Activated CD4-positive, CD25-positive, alpha-beta regulatory T cell treated with anti-CD3 and anti-CD28 coated beads, Interleukin-2, amount 50 U/mL, for 72 hours (primary cell): ENCODE measurements at regions not wholly inside any gene's neighbourhood (a gene's known extent, or its start where the extent isn't known, plus 50 kb on each side); places are given as distances from the start of the nearest gene placed in this dataset.
"Not testable (repeated sequence)": the region's sequence is repeated elsewhere in the genome, so short reads cannot be mapped to it uniquely, and the experiment has no call there.

Experiments used
- DNase-seq: peaks from one replicate; pipeline ENCODE4 v3.0.0; 2021

DNA sequence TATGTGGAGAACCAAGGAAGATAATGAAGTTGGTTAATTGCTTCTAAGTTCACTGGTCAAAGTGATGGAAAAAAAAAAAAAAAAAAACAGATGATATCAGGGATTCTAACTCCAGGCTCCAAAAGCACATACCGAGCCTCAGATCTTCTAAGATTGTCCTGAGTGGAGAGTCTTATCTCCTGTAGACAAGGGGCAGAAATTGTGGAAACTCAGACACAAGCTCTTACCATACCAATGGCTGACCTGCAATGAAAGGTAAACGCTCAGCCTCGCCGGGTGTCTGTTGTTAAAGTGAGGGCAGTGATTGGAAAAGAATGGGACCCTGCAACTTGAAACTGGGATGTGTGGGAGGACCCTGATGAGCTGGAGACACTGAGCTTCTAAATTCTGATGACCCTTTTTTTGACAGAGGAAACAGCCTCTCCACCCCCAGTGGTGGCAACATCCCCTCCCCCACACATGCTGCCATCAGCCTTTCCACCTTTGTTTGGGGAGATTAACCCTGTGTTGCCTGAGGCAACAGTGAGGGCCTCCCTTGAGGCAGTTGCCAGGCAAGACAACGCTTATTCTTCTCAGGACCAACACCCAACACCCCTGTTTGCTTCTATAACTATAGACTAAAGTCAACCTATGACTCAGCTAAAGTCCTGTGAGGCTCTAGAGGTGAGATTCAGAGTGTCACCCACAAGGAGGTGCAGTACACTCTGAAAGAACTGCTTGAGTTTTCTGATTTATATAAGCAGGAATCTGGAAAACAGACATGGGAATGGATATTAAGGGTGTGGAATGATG lies 154.0 kb downstream of the THBS2 start:
- no peak for DNase-seq

DNA sequence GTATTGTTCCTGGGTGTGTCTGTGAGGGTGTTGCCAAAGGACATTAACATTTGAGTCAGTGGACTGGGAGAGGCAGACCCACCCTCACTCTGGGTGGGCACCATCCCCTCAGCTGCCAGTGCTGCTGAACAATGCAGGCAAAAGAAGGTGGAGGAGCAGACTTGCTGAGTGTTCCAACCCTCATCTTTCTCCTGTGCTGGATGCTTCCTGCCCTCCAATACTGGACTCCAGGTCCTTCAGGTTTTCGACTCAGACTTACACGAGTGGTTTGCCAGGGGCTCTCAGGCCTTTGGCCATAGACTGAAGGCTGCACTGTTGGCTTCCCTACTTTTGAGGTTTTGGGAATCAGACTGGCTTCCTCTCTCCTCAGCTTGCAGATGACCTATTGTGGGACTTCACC lies 155.0 kb downstream of the THBS2 start:
- DNase-seq: not testable (repeated sequence)

DNA sequence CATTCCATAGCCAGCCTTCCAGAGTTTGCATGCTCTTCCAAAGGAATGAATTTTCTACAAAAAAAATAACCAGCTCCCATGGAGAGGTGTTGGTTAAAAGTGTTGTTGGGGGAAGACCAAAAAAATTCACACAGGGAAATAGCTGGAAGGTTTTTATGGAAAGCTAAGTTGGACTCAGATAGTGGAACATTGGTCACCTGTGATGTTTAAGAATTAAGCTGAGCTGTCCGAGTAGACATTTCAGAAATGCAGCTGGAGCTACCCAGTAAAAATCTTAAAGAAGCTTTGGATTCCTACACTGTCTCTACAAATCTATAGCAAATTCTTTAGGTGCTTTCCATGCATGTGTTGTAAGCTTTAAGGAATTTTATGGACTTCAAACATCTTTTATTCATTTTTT lies 155.5 kb downstream of the THBS2 start:
- no peak for DNase-seq

DNA sequence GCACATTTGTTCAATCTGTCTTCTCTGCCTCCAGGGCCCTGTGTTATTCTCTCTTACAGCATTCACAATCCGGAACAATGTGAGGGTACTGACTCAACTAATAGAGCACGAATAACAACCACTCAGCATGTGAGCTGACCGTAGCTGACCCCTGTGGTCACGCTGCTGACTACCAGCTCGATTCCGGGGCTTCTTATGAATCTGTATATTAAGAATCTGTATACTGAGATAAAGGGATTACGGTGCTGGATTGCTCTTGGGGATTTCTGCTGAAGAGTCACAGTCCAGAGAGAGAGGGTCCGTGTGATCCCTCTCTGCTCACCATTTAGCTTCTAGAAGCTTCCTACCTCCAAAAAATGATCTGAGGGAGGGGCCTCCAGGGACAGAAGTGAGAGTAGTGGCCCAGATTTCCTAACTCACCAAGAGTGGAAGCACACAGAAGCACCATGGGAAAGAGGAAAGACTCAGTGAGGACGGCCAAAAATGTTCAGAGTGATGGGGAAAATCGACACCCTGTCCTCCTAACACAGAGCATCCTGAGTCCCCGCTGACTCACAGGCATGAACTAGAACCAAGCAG lies 156.2 kb downstream of the THBS2 start:
- no peak for DNase-seq

DNA sequence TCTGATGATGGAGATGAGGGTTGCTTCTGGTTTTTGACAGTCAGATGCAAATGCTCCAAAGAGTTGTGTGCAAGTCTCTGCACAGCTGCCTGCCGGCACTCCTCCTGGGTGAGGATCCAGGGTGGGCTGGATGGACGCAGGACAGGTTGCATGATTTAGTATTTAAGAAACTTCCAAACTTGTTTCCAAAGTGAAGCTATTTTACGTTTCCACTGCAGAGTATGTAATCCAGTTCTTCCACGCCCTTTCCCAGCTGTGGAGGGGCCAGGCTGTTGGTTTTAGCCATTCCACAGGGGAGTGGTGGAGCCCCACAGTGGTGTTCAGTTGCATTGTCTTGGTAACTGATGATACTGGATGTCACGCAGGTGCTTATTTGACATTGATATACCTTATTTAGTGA lies 157.3 kb downstream of the THBS2 start:
- no peak for DNase-seq

DNA sequence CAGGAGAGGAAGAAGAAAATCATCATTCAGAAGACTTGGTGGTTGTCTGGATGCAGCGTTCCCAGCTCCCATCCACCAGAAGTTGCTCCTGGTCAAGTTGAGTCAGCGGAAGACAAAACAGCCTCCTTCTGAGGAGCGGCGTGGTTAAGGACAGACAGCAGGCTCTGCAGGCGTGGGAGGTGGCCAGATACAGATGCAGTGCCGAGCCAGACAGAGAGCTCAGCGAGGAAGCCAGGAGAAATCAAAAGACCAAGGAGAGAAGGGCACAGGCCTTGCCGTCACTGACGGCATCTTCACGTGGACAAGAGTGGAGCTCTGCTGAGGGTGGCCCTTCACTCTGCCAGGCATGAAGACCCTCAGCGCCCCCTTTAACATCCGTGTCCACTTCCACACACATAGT lies 158.5 kb downstream of the THBS2 start:
- DNase-seq: no peak

DNA sequence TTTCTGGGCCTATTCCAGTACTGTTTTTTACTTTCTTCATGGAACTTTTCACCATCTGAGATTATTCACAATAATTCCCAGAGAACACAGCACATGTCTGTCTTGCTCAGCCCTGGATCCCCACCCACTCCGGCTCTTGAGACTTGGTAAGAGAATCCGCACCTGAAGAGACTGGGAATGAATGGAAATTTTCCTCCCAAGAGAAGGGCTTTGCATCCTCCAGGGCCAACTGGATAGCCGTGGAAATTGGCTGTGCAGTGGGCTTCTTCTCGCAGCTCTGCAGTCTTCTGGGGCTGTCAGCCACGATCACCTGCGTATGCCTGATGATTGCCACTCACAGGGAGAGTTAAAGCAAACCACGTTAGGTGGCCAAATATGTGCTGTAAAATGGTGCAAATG lies 159.1 kb downstream of the THBS2 start:
- no peak for DNase-seq

DNA sequence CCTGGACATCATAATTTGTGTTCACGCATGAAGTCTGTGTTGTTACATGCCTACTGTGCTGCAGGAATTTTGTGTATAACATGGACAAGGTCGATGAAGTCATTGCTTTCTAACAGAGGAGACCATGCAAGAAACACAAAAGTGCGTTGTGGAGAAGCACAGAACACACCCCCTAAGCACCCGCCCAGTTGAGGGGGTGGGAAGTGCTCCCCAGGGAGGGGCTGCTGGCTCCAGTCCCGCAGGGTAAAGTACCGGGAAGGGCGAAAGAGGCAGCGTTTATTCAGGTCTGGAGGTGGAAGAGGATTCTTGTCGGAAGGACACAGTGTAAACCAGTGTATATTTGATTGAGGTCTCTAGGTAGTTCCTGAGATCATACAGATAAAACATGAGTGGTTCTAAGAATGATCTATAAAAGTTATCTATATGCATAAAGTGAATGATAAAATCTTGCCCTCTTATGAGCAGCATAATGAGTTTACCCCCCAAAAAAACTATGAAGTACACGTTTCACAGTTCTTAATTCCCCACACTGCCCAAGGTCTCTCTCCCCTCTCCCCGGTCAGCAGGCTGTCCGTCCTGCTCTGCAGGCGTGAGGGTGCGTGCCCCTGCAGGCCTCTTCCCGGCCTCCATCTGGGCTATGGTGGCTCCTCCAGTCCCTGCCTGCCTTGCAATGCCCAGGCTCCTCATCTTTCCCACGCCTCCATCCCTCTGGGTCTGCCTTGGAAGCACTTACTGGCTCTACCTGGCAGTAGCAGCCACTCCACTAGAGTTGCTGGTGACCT lies 159.7 kb downstream of the THBS2 start:
- no peak for DNase-seq

DNA sequence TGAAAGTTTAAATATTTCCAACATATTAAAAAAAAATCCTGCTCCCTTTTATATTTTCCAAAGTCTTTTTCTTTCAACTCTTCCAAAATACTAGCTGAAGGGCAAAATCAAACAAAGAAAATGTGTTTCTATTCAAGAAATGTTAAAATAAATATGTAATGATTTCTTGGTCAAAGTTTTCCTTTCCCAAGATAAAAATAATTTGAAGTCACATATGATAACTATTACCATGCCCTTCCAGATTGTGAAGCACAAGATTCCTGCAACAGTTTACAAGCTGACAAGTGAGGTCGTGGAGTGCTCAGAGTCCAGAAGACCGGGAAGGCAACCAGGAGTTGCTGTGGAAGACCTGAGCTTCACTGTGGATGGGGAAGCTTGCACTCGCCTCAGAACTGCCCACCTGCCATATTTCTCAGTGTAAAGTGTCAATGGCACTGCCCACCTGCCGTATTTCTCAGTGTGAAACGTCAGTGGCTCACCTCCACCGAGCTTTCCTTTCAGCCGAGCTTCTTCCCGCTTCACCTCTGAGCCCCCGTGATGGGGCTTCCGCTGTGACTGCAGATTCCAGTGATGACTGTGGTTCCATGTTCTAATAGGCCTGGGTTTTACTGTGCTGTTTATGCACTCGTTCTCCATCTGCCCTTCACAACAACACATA lies 160.5 kb downstream of the THBS2 start:
- no peak for DNase-seq

DNA sequence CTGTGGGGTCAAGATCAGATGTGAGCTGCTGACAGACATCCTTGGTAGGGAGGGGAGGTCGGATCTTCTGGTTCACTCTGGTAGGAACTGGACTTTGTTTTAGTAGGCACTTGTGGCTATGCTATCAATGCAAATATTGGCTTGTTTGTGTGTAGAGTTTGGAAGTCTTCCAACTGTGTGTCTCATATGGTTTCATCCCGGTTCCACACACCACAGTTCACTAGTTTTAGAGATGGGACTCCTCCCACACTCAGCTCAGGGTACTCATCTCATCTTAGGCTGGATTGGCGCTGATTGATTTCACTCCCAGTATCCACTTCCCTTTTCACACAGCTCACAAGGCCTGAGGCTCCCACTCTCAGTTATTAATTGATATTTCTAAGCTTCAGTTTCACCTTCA lies 161.3 kb downstream of the THBS2 start:
- no peak for DNase-seq

DNA sequence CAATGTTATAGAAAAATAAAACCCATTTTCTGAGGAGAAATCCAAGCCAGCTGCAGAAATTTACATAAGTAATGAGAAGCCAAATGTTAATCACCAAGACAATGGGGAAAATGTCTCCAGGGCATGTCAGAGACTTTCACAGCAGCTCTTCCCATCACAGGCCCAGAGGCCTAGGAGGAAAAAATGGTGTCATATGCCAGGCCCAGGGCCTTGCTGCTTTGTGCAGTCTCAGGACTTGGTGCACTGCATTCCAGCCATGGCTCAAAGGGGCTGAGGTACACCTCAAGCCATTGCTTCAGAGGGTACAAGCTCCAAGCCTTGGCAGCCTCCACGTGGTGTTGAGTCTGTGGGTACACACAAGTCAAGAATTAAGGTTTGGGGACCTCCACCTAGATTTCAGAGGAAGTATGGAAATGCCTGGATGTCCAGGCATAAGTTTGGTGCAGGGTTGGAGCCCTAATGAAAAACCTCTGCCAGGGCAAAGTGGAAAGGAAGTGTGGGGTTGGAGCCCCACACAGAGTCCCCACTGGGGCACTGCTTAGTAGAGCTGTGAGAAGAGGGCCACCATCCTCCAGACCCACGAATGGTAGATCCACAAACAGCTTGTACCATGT lies 163.0 kb downstream of the THBS2 start:
- DNase-seq: not testable (repeated sequence)

DNA sequence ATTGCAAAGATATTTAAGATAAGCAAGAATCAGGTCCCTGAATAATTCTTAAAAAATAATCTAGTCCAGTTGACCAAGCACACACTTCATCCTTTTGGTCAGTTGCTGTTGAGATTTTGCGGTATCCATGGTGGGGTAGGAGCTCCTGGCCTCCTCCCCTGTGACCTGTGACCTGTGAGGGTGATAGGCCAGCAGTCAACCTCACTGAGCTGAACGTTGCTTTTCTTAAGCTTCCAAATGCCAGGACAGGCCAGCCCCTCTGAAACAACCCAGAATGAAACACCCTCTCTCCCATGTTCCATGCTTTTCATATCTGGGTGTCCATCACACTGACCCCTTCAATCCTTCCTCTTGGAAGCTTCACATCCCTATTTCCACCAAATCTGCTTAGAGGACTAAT lies 164.9 kb downstream of the THBS2 start:
- no peak for DNase-seq

DNA sequence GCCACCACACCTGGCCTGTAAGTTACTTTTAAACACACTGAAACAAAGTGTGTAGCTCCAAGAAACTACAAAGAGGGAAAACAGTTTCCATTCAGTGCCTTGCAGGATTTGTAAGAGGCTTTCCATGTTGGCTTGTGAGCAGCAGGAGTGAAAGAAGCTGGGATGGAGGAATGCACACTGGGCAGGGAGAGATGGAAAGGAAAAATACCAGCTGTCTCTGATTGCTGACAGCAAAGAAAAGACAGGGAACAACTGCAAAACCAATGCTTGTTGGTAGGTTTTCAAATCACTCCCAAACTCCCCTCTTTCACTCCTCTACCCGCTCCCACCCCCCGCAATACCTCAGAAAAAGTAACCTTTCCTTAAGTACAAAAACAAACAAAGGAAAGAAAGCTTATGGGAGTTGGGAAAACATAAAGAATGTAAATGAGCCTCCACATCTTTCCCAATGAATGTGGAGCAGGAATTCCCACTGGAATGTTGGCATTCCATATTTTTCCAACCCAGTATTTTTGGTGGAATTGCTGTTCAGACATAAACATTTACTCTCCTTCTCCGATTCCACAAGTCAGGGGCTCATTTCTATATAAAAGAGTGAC lies 166.1 kb downstream of the THBS2 start:
- no peak for DNase-seq

DNA sequence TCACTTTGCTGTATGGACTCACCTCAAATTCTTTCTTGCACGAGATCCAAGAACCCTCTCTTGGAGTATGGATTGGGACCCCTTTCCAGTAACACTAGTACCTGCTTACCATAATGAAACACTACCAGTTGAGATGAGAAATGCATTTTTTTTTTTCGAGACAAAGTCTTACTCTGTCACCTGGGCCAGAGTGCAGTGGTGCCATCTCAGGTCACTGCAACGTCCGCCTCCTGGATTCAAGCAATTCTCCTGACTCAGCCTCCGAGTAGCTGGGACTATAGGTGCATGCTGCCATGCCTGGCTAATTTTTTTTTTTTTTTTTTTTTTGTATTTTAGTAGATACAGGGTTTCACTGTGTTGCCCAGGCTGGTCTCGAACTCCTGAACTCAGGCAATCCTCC lies 167.0 kb downstream of the THBS2 start:
- DNase-seq: not testable (repeated sequence)

DNA sequence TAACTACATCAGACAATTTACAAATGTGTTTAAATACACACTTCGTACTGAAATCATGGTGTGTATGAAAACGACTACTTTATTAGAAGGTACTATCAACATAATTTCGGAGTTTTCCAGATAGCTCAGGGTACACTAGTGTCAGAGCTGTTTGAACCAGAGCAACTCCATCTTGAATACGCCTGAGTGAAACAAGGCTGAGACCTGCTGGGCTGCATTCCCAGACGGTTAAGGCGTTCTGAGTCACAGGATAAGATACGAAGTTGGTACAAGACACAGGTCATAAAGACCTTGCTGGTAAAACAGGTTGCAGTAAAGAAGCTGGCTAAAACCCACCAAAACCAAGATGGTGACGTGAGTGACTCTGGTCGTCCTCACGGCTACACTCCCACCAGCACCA lies 167.6 kb downstream of the THBS2 start:
- no peak for DNase-seq

DNA sequence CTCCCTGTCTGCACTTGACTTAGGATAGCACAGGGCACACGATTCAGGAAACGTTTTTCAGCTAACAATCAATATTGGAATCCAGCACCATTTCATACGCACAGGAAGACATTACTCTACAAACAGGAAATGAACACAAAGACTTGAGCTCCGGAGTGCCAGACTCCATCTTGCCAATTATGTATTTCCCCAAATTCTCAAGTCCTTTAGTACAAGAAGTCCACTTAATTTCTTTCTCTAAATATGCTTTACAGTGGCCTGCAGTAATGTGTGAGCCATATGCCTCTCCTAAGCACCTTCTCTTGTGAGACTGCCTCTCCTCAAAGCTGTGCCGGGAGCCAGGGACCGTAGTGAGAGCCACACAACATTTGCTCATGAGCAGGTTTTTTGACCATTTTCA lies 168.2 kb downstream of the THBS2 start:
- DNase-seq: no peak

DNA sequence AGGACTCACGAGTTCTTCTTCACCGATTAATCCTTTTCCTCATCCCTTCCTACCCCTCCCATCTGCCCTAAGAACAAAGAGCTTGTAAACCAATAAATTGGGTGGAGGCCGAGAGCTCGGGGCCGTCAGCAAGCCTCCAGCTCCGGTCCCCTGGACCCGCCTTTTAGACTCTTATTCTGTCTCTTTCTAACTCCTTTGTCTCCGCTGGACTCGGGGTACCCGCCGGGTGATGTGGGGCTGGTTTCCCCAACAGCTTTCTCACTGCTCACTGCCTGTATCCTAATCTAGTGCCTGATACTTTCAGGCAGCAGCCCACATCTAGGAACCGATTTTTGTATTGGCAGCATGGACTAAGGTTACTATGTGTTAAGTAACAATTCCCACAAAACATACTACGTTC lies 169.1 kb downstream of the THBS2 start:
- DNase-seq: not testable (repeated sequence)

DNA sequence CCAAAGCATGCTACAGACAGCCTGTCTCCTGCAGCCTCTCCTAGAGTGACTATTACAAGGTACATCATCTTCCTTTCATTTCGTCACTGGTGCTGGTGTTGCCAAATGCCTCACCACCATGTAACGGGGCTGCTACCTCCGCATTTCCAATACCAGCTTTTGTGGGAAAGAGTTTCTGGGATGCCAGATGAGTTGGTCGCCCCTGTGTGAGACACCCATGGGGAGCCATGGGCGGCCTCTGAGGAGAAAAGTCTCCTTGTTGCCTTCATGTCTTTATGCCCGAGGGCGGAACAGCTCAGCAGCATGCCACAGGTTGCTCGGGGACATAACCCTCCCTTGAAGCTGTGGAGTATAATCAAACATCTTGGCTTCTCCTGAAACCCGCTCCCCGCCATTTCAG lies 169.6 kb downstream of the THBS2 start:
- no peak for DNase-seq

DNA sequence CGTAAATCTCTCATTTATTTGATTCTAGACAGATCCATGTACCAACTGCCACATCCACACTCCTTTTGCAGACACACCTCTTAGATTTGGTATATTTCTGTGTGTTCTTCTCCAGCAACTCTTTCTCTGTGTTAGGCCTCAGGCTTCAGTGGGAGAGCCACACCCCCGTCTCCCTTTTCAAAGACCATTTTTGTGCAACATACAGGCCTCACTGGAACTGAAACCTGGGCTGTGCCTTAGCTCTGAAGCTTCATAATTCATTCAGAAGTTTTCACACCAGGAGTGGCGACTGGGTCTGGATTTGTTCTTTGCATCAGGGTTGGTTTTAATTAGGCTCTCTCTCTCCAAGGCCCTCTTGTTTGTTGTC lies 170.2 kb downstream of the THBS2 start:
- DNase-seq: no peak

DNA sequence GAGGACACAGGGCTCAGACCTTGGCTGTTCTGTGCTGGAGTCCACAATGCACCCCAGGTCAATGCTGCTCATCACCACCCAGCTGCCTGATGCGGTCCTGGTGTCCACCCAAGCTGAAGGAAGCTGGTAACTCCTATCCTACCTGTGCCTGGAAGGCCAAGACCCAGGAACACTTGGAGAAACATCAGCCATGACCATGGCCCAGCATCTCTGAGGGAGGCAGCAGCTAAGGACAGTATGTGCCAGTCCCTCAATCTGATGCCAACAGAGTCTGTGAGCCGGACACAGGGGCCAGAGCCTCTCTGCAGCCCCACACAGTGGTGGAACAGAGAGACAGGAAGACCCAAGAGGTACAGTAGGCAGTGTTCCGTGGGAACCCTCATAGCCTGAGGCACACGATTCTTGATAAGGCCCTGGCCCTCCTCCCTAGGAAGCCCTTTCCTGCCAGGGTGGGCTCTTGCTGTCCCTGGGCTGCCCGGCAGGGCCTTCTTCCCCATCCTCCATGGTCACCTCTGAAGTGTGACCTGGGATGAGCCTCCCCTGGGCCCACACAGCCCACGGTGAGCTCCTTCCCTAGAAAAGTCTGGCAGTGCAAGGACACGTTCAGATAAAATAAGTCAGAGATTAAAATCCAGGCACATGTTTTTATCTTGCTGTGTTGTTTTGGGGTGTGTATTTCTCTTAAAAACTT lies 170.7 kb downstream of the THBS2 start:
- DNase-seq: no peak

DNA sequence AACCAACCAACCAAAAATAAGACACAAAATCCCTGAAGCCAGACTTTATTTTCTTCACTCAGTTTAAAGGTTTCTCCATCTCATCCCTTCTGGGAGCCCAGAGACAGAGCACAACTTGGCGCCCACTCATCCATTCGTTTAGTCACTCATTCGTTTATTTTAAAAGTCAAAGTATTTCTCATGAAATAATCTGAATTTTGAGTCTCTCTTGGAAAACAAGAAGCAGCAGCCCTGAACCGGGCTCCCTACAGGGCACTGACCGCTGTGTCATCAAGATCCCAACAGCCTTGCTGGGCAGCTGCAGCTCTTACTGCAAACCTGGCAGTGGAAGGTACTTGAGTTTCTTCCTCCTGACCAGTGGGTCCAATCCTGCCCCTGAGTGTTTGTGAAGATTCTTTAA lies 171.6 kb downstream of the THBS2 start:
- no peak for DNase-seq

DNA sequence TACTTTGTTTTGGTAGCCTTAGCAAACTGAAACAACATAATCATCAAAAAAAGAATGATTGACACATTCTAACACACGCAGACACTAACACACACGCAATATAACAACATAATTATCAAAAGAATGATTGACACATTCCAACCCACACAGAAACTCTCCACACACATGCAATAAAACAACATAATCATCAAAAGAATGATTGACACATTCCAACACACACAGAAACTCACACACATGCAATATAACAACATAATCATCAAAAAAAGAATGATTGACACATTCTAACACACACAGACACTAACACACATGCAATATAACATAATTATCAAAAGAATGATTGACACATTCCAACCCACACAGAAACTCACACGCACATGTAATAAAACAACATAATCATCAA lies 172.4 kb downstream of the THBS2 start:
- DNase-seq: no peak
